Endothelial cell of umbilical vein (primary cell): ENCODE measurements at regions not wholly inside any gene's neighbourhood (a gene's known extent, or its start where the extent isn't known, plus 50 kb on each side); places are given as distances from the start of the nearest gene placed in this dataset.

Experiments
- BruUV-seq: library from RNA; stranded (reverse); fragments of 400-500 nt; replicated peaks from 2 replicates; lab custom pipeline; 2021; lab: Mats Ljungman, UMichigan
- CTCF ChIA-PET: fragments of 300-600, 350-600 bp; sonication (Branson Sonifier 250); formaldehyde crosslinking; loops from one replicate; lab custom pipeline; 2021; ENCODE audit warnings: antibody characterized with exemption, inconsistent platforms; lab: Charles Lee
- POLR2A ChIA-PET: fragments of 300-600, 350-600 bp; sonication (Branson Sonifier 250); formaldehyde crosslinking; loops from one replicate; lab custom pipeline; 2021; ENCODE audit warnings: antibody characterized with exemption, inconsistent platforms; lab: Charles Lee
- DNase-seq: peaks from one replicate; pipeline ENCODE4 v3.0.0-alpha.2; 2011; ENCODE audit warnings: low read depth, low spot score
- FAIRE-seq: peaks from 2 replicates; lab custom pipeline; 2011; peaks lifted over from hg19 to GRCh38; lab: Jason Lieb, UNC
- H2AFZ ChIP-seq: 2 replicates; pipeline ENCODE4 v1.6.0; 2012; ENCODE audit warnings: low read depth, low read length, control low read depth, inconsistent platforms
- H3K27ac ChIP-seq: 2 replicates; pipeline ENCODE4 v1.5.1; 2011; ENCODE audit warnings: low read depth, mild to moderate bottlenecking, control low read depth, low read length, moderate library complexity; ENCODE audit not compliant: insufficient read depth
- H3K27me3 ChIP-seq, 2 experiments: 2 replicates each; pipeline versions ENCODE4 v1.6.0 to v1.6.1; 2011; ENCODE audit warnings: low read length in 2 of 2, mixed read lengths in 1 of 2; ENCODE audit not compliant: control insufficient read depth in 2 of 2, insufficient read depth in 2 of 2
- H3K36me3 ChIP-seq, 2 experiments: 2 replicates in 1 of 2; 3 replicates in 1 of 2; pipeline ENCODE4 v1.5.1; 2011; ENCODE audit warnings: low read length in 2 of 2, mild to moderate bottlenecking in 1 of 2, moderate library complexity in 1 of 2; ENCODE audit not compliant: control insufficient read depth in 2 of 2, insufficient read depth in 2 of 2; ENCODE audit errors: extremely low read depth in 1 of 2
- H3K4me1 ChIP-seq: 3 replicates; pipeline ENCODE4 v1.5.1; 2011; ENCODE audit warnings: mild to moderate bottlenecking, low read length; ENCODE audit not compliant: control insufficient read depth, insufficient read depth; ENCODE audit errors: extremely low read depth
- H3K4me2 ChIP-seq: 2 replicates; pipeline ENCODE4 v1.6.1; 2011; ENCODE audit warnings: low read length, control low read depth, mixed read lengths; ENCODE audit not compliant: insufficient read depth
- H3K4me3 ChIP-seq, 3 experiments: fragments of 200-600 bp in 1 of 3; sonication (generic), shearing (Covaris generic) in 1 of 3; replicated peaks in 1 of 3; 2 replicates each; pipeline ENCODE4 v1.5.1; 2011 to 2016; ENCODE audit warnings: control low read depth in 3 of 3, low read length in 3 of 3, mild to moderate bottlenecking in 2 of 3, inconsistent platforms in 1 of 3, low read depth in 1 of 3, moderate library complexity in 1 of 3; ENCODE audit not compliant: insufficient read depth in 1 of 3
- H3K79me2 ChIP-seq: 2 replicates; pipeline ENCODE4 v1.6.0; 2012; ENCODE audit warnings: low read length, inconsistent platforms; ENCODE audit not compliant: control insufficient read depth, insufficient read depth
- H3K9ac ChIP-seq: replicated peaks from 2 replicates; pipeline ENCODE3; 2011; ENCODE audit warnings: low read length, control low read depth; ENCODE audit not compliant: insufficient read depth; ENCODE audit errors: extremely low read depth
- H3K9me1 ChIP-seq: replicated peaks from 3 replicates; pipeline ENCODE4 v1.6.0; 2011; ENCODE audit warnings: mild to moderate bottlenecking, low read length; ENCODE audit not compliant: control insufficient read depth, insufficient read depth; ENCODE audit errors: extremely low read depth
- H3K9me3 ChIP-seq: replicated peaks from 2 replicates; pipeline ENCODE4 v1.5.1; 2012; ENCODE audit warnings: low read length, inconsistent platforms; ENCODE audit not compliant: control insufficient read depth, insufficient read depth
- H4K20me1 ChIP-seq: replicated peaks from 2 replicates; pipeline ENCODE3; 2011; ENCODE audit warnings: mild to moderate bottlenecking, low read length; ENCODE audit not compliant: control insufficient read depth, insufficient read depth; ENCODE audit errors: extremely low read depth
- FOS ChIP-seq: IDR thresholded peaks from 2 replicates; pipeline ENCODE4 v1.6.1; 2011; ENCODE audit warnings: mild to moderate bottlenecking, low read length, moderate library complexity, borderline replicate concordance; ENCODE audit not compliant: insufficient read depth
- JUN ChIP-seq: IDR thresholded peaks from 2 replicates; pipeline ENCODE4 v1.6.1; 2011; ENCODE audit warnings: borderline replicate concordance, low read depth; ENCODE audit not compliant: insufficient read length, insufficient read depth
- MYC ChIP-seq: IDR thresholded peaks from one replicate; pipeline ENCODE4 v1.6.1; 2011; ENCODE audit warnings: mild to moderate bottlenecking, low read depth, low read length
- POLR2A ChIP-seq: IDR thresholded peaks from 2 replicates; pipeline ENCODE4 v1.6.1; 2012; ENCODE audit warnings: low read depth, mild to moderate bottlenecking, control low read depth, low read length
- dilution Hi-C: fragments of 300-500 bp; cut with MboI; formaldehyde crosslinking; loops from one replicate; pipeline ENCODE4 v1.15.0; 2019; ENCODE audit warnings: low sequenced_read_pairs; ENCODE audit not compliant: extremely low pct_ligation_motif_present
- intact Hi-C: fragments of 100-400 bp; cut with micrococcal nuclease; formaldehyde crosslinking; loops from one replicate; pipeline ENCODE4 v1.10.0; 2022
- TF ChIP-seq, protein P1 (sequence below), 2 donors: IDR thresholded peaks; 1 replicate in 1 of 2; 2 replicates in 1 of 2; pipeline ENCODE4 v1.5.1; 2011; ENCODE audit warnings: low read length in 2 of 2, mild to moderate bottlenecking in 2 of 2, moderate library complexity in 2 of 2, control low read depth in 1 of 2, inconsistent platforms in 1 of 2, low read depth in 1 of 2; ENCODE audit not compliant: insufficient read depth in 1 of 2; ENCODE audit errors: extremely low read depth in 1 of 2
- TF ChIP-seq, protein P2 (sequence below): IDR thresholded peaks from 2 replicates; pipeline ENCODE4 v1.6.1; 2011; ENCODE audit not compliant: insufficient read depth, insufficient read length

DNA sequence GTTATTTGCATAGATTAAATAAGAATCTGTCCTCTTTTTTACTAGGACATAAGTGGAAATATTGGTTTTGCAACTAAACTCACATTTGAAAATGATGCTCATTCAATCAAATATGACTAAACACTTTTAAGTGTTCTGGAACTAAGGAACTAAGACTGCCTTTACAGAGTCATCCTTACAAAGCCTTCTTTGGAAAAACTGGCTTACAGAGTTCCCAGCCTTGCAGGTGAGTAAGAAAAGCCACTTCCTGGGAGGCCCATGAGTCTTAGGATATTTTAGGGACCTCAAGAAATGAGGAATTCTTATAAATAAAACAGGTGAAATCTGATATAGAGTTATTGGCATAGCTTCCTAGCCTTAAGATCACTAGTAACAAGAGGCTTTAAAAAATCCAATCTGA lies 135.5 kb downstream of the ALOX5 start:
- Histone ChIP-seq H3K9me1 (no peaks in the 10 kb centered on the region), H2AFZ (no peak overlapping the region), H3K4me3 (no peak overlapping the region), H3K9me3 (no peaks in the 10 kb centered on the region), H3K27me3 (no peaks in the 10 kb centered on the region), H3K9ac (no peak overlapping the region), H3K4me1 (no peaks in the 10 kb centered on the region), H3K79me2 (no peaks in the 10 kb centered on the region), H3K4me2 (no peak overlapping the region), H3K36me3 (no peaks in the 10 kb centered on the region), H3K27ac (no peak overlapping the region), H4K20me1 (no peaks in the 10 kb centered on the region)
- intact Hi-C loops (no loop called here), dilution Hi-C loops (no loop called here)
- no TSS peak for BruUV-seq
- DNase-seq, result no peak
- TF ChIP-seq MYC, result no peak
- TF ChIP-seq, protein P1, sequence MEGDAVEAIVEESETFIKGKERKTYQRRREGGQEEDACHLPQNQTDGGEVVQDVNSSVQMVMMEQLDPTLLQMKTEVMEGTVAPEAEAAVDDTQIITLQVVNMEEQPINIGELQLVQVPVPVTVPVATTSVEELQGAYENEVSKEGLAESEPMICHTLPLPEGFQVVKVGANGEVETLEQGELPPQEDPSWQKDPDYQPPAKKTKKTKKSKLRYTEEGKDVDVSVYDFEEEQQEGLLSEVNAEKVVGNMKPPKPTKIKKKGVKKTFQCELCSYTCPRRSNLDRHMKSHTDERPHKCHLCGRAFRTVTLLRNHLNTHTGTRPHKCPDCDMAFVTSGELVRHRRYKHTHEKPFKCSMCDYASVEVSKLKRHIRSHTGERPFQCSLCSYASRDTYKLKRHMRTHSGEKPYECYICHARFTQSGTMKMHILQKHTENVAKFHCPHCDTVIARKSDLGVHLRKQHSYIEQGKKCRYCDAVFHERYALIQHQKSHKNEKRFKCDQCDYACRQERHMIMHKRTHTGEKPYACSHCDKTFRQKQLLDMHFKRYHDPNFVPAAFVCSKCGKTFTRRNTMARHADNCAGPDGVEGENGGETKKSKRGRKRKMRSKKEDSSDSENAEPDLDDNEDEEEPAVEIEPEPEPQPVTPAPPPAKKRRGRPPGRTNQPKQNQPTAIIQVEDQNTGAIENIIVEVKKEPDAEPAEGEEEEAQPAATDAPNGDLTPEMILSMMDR (IDR thresholded peaks at IDR 0.05; ENCODE audit: extremely low read depth in 1 of 2, insufficient read depth in 1 of 2, low read depth in 1 of 2, low read length in 2 of 2), result no peak
- no peak for TF ChIP-seq JUN
- no peak for TF ChIP-seq POLR2A
- TF ChIP-seq FOS, result no peak
- TF ChIP-seq, protein P2, sequence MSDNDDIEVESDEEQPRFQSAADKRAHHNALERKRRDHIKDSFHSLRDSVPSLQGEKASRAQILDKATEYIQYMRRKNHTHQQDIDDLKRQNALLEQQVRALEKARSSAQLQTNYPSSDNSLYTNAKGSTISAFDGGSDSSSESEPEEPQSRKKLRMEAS, result no peak
- ChIA-PET CTCF (interaction anchor here (0.5 kb wide), 1 partner anchor 152 kb away, joined by 3 read pairs; no protein-coding TSS in a partner anchor), POLR2A (no interaction called here)
- FAIRE-seq, result no peak

DNA sequence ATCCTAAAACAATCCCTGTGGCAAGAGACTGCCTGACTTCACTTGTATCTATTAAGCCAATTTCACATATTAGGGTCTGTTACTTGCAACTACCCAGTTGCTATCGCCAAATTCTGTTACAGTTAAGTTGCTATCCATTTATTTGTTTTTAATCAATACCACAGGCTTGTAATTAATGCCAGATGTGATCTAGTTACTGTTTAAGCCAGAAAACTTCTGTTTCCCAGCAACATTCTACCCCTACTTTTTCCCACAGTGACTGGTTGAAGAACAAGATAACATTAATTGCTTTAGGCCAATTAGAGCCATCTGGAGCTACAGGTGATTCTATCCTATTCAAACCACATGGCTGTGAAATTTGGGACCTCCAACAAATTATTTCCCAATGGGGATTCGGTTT lies 131.3 kb downstream of the ALOX5 start:
- DNase-seq, result no peak
- Histone ChIP-seq H3K4me3 (no peak overlapping the region), H4K20me1 (no peaks in the 10 kb centered on the region), H3K9ac (no peak overlapping the region), H3K9me3 (no peaks in the 10 kb centered on the region), H3K4me1 (no peaks in the 10 kb centered on the region), H3K27me3 (no peaks in the 10 kb centered on the region), H3K4me2 (no peak overlapping the region), H3K79me2 (no peaks in the 10 kb centered on the region), H3K27ac (no peak overlapping the region), H3K36me3 (no peaks in the 10 kb centered on the region), H3K9me1 (no peaks in the 10 kb centered on the region), H2AFZ (no peak overlapping the region)
- dilution Hi-C loops (no loop called here), intact Hi-C loops (no loop called here)
- TF ChIP-seq, protein P1 (IDR thresholded peaks at IDR 0.05; ENCODE audit: extremely low read depth in 1 of 2, insufficient read depth in 1 of 2, low read depth in 1 of 2, low read length in 2 of 2), result no peak
- FAIRE-seq, result no peak
- BruUV-seq, result no TSS peak
- ChIA-PET CTCF (no interaction called here), POLR2A (no interaction called here)
